RWPE1 (cell line): ENCODE measurements at regions not wholly inside any gene's neighbourhood (a gene's known extent, or its start where the extent isn't known, plus 50 kb on each side); places are given as distances from the start of the nearest gene placed in this dataset.

Experiments
- CTCF ChIA-PET: fragments of 350-600 bp; sonication (Branson Sonifier 250); formaldehyde crosslinking; extraction: SDS; loops from one replicate; lab custom pipeline; 2021; lab: Yijun Ruan, JAX
- POLR2A ChIA-PET: fragments of 400-600 bp; formaldehyde crosslinking; extraction: SDS; loops from one replicate; lab custom pipeline; 2020; ENCODE audit warnings: antibody characterized with exemption; ENCODE audit not compliant: low non-redundant PET; lab: Yijun Ruan, JAX
- DNase-seq: peaks from one replicate; pipeline ENCODE4 v3.0.0; 2012; ENCODE audit warnings: low spot score
- H3K27ac ChIP-seq: fragments of 450-650 bp; 2 replicates; pipeline ENCODE4 v1.5.1; 2017
- TF ChIP-seq, protein P1 (sequence below): fragments of 450-650 bp; conservative IDR thresholded peaks from 2 replicates; pipeline ENCODE4 v1.5.1; 2017; ENCODE audit warnings: low read depth, mild to moderate bottlenecking

DNA sequence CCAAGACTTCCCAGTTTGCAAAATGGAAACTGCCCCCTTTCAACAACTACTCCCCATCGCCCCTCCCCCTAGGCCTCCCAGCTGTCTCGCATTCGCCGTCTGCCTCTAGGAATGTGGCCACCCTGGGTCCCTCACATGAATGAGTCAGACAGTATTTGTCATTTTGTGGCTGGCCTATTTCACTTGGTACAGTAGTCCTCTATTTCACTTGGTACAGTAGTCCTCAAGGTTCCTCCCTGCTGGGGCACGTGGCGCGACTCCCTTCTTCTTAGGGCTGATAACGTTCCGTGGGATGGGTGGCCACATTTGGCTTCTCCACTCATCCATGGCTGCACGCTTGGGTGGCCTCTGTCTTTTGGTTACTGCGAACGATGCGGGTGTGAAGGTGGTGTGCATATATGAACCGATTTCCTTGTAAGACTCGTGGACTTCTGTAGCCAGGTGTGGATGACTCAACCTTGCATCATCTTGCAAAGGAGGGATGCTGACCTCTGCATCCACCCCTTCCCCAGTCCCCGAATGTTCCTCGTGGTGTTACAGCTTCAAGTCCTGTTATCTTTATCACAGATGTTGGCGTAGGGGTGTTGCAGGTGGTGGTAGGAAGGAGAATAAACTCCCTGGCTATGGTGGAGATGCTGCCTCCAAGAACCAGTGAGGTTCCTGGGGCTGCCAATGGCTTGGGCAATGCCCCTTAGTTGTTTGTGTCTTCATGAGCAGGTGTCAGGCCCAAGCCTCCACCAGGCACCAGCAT is 112.1 kb upstream of the SOX1 start:
- peak; percentile 9 for DNase-seq
- TF ChIP-seq, protein P1, sequence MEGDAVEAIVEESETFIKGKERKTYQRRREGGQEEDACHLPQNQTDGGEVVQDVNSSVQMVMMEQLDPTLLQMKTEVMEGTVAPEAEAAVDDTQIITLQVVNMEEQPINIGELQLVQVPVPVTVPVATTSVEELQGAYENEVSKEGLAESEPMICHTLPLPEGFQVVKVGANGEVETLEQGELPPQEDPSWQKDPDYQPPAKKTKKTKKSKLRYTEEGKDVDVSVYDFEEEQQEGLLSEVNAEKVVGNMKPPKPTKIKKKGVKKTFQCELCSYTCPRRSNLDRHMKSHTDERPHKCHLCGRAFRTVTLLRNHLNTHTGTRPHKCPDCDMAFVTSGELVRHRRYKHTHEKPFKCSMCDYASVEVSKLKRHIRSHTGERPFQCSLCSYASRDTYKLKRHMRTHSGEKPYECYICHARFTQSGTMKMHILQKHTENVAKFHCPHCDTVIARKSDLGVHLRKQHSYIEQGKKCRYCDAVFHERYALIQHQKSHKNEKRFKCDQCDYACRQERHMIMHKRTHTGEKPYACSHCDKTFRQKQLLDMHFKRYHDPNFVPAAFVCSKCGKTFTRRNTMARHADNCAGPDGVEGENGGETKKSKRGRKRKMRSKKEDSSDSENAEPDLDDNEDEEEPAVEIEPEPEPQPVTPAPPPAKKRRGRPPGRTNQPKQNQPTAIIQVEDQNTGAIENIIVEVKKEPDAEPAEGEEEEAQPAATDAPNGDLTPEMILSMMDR: no peak
- no peak overlapping the region for H3K27ac ChIP-seq
- ChIA-PET POLR2A (no interaction called here), CTCF (no interaction called here)

DNA sequence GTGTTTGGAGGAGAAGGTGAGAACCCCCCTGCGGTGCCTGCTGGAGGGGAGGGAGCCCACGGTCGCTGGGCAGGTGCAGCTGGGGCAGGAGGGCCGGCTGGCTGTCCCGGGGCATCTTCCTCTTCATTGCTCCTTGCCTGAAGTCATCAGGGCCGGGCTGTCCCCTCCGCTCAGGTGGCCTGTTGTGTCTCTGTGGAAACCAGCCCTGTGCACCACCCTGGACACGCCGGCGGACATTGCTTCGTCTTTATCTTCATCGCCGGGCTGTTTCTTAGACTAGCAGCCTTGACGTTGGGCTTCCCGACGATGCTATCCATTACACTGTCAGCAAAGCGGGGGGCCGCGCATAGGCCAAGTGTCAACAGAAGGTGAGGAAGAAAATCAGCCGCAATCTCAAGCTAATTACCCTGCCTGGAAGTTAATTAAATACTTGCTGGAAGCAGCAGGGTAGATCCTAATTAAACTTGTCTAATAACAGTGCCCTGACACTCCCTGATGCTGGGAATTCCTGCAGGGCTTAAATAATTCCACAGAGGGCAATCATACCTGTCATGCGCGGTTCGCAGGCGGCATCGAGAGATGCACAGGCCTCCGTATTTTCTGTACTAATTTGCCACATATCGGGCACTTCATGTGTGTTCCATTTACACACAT is 111.4 kb upstream of the SOX1 start:
- ChIA-PET POLR2A (no interaction called here), CTCF (no interaction called here)
- no peak overlapping the region for H3K27ac ChIP-seq
- DNase-seq: no peak
- TF ChIP-seq, protein P1: no peak

DNA sequence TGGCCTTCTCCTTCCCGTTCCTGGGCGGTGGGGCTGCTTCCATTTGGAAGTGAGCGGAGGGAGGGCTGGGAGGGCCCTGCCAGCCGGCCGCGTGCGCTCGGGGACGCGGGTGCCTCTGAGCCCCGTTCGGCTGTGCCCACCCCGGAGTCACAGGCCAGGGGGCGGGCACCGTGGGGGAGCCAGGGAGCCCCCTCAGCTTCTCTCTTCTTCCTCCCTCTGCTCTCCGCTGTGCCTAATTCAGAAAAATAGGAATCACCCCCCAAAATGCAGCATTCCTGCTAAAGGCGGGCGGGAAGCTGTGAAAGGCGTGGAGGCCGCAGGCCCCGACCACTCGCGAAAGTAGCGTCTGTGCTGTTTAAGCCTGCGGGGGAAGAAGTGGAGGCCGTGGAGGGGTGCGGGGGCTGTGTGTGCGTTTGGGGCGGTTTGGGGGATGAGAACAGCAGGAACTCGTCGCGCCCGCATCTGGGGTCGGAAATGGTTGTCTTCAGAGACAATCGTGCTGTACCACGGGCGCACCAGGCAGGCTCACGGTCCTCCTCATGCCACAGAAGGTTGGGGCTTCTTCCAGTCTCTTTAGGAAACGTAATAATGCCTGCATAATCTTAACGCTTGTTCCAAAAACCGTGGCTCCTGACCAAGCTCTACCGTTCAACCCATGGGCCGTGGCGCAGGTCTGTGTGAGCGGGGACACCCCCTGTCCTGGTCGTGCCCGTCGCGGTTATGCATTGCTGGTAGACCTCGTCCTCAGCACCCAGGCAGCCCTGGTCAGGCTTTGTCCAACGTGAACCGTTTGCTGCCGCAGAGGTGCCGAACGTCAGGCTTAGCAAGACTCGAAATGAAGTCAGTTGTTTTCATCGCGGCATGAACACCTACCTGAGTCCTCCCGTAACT is 110.4 kb upstream of the SOX1 start:
- TF ChIP-seq, protein P1: no peak
- POLR2A ChIA-PET: no interaction called here
- CTCF ChIA-PET: no interaction called here
- no peak overlapping the region for H3K27ac ChIP-seq
- no peak for DNase-seq

DNA sequence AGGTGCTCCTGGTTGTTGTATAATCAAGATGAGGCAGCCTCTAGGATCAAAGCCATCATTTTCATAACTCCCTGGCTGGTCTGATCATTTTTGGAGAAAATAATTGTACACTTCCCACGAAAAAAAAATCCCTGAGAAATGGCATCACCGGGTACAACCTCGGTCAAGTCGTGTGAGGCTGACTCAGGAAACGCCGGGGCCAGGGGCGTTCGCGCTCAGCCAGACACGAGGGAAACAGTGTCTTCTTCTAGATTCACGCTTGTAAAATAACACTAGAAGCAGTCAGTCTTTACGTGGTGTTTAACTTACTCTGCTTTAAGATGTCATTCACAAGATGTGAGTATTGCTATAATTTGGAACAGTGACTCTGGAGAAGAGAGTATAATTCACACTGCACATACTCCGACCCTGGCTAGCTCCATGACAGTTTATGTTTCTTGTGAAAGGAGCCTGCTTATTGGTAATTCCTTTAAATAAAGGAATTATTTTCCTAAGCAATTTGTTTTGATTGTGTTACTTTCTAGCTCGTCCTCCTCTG is 109.0 kb upstream of the SOX1 start:
- no peak for DNase-seq
- ChIA-PET POLR2A (no interaction called here), CTCF (no interaction called here)
- H3K27ac ChIP-seq: no peak overlapping the region
- TF ChIP-seq, protein P1: no peak

DNA sequence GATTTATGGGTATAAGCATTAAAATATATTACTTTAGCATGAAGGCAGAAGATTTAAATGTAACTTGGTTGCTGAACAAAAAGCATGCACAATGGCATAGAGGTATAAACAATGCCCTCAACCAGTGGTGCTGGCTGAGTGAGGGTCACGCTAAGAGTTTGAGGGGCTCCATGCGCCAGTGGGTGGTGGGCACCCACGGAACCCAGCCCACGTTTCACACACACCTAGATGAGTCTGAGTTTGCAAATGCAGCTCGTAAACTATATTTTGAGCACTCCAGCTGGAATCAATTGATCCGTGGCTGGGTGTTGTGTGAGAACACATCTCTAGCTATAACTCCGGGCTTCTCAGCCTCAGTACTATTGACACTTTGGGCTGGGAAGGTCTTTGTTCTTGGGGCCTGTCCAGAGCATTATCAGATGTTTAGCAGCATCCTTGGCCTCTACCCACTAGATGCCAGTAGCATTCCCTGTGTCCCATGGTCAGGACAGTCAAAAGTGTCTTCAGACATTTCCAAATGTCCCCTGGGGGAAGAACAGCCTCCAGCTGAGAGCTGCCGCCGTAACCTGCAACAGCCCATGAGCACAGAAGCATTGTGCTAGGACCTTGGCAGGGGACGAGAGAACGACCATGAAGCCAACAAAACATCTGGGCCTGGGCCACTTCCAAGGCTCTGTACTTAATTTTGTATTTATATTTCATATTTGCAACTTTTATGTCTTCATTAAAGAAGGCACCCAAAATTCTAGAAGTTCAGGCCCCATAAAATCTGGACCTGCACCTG is 108.1 kb upstream of the SOX1 start:
- TF ChIP-seq, protein P1: no peak
- POLR2A ChIA-PET: no interaction called here
- no peak overlapping the region for H3K27ac ChIP-seq
- CTCF ChIA-PET: no interaction called here
- DNase-seq: no peak
